ENCODE measurements at regions not wholly inside any gene's neighbourhood (a gene's known extent, or its start where the extent isn't known, plus 50 kb on each side); places are given as distances from the start of the nearest gene placed in this dataset.

DNA sequence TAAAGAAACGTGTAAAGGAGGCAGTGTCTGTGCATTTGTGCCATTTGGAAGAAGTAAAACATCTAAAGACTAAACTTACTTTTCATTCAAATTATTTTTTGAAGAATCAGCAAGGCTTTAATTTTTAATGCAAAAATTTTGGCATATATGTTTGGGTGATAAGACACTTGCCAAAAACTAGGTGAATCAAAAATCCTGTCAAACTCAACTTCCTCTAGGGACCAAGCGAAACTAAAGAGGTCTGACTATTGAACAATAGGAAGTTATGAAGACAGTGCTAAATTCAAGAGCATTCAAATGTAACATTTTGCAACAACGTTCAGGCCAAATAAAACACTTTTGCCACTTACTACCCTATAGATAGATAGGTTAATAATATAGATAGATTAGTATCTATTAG lies 306.1 kb downstream of the NOL4 start:
- CTCF ChIA-PET = interaction anchor here (1.4 kb wide), 1 partner anchor 11 kb away, joined by 4 read pairs; no protein-coding TSS in a partner anchor
- POLR2A ChIA-PET = no interaction called here
- DNase-seq (ENCODE audit: extremely low spot score) = no peak
- TF ChIP-seq, protein P1, sequence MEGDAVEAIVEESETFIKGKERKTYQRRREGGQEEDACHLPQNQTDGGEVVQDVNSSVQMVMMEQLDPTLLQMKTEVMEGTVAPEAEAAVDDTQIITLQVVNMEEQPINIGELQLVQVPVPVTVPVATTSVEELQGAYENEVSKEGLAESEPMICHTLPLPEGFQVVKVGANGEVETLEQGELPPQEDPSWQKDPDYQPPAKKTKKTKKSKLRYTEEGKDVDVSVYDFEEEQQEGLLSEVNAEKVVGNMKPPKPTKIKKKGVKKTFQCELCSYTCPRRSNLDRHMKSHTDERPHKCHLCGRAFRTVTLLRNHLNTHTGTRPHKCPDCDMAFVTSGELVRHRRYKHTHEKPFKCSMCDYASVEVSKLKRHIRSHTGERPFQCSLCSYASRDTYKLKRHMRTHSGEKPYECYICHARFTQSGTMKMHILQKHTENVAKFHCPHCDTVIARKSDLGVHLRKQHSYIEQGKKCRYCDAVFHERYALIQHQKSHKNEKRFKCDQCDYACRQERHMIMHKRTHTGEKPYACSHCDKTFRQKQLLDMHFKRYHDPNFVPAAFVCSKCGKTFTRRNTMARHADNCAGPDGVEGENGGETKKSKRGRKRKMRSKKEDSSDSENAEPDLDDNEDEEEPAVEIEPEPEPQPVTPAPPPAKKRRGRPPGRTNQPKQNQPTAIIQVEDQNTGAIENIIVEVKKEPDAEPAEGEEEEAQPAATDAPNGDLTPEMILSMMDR (IDR thresholded peaks at IDR 0.05; ENCODE audit: control extremely low read depth, extremely low read depth, low read depth, missing control alignments) = no peak

DNA sequence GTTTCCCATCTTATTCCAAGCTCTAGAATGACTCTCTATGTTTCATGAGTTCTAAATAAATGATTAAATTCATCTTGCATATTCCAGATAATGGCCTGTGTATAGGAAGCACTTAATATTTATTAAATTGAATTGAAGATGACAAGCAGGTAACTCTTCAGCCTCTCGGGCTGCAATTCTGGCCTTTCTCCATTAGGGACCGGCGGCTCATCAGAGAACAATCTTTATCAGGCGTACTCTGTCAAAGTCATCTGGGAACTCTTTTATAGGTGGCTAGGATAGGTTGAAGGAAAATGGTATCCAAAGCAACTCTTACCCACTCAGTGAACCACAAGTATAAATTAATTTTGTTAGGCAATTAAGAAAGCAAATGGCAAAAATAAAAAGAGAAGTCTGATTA lies 308.5 kb downstream of the NOL4 start:
- DNase-seq (ENCODE audit: extremely low spot score) = no peak
- POLR2A ChIA-PET = no interaction called here
- CTCF ChIA-PET = no interaction called here
- TF ChIP-seq, protein P1 (IDR thresholded peaks at IDR 0.05; ENCODE audit: control extremely low read depth, extremely low read depth, low read depth, missing control alignments) = no peak

DNA sequence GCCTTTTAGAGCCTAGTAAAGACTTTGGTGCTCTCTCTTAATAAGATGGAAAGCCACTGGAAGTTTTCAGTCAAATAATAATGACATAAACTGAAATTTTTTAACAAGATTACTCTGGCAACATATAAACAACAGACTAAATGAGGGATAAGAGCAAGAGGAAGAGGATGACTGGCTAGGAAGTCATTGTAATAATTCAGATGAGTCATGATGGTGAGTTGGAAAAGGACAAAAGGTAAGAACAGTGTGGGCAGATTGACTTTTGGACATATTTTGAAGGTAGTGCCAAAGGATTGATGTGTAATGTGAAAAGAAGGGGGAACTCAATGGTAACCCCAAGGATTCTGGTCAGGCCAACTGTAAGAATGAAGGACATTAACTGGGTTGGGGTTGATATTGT lies 310.3 kb downstream of the NOL4 start:
- no peak for DNase-seq (ENCODE audit: extremely low spot score)
- ChIA-PET POLR2A (no interaction called here), CTCF (no interaction called here)
- TF ChIP-seq, protein P1 (IDR thresholded peaks at IDR 0.05; ENCODE audit: control extremely low read depth, extremely low read depth, low read depth, missing control alignments) = no peak

DNA sequence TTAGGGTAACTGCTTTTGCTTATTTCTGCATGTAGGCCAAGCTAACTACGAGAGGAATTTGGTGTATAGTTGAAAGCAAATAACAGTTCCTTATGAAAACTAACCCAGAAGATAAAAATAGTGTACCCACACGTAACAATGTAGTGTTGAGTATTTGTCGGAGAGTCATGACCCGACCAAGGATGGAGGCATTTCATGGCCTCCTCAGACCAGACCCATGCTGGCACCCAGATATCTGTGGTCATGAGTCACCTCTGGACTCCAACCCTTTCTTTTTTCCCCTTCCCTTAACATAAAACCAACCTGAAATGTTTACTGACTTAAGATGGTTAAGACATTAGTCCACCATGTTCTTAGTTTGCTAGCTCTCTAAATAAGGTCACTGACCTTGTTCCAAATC lies 318.7 kb downstream of the NOL4 start:
- ChIA-PET CTCF (no interaction called here), POLR2A (no interaction called here)
- no peak for DNase-seq (ENCODE audit: extremely low spot score)
- TF ChIP-seq, protein P1 (IDR thresholded peaks at IDR 0.05; ENCODE audit: control extremely low read depth, extremely low read depth, low read depth, missing control alignments) = no peak

DNA sequence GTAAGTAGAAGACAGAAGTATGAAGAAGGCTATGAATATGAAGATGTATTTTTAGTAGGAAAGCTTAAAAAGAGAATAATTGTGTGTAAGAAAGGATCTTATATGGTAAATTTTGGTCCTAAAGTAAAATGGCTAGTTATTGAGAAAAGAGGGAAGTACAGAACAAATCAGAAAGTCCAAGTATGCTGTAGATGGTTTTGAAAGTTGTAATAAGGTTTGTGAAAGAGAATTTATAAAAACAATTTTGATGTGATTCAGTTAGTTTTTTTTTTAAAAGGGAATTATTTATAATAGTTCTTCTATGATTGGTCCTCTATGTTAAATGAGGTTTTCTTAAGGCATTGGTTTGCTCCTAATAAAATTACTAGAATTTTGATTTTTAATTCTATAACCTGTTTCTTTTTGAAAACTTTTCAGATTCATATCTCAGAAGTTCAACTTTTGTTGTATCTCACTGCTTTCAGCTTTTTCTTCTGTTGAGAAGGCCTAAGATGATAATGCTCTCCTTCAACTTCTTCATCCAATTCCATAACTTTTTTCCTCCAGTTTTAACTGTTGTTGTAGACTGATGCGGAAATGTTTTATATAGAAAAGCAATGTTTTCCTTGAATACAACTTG lies 322.7 kb downstream of the NOL4 start:
- POLR2A ChIA-PET = no interaction called here
- TF ChIP-seq, protein P1 (IDR thresholded peaks at IDR 0.05; ENCODE audit: control extremely low read depth, extremely low read depth, low read depth, missing control alignments) = no peak
- CTCF ChIA-PET = no interaction called here
- DNase-seq (ENCODE audit: extremely low spot score) = no peak

DNA sequence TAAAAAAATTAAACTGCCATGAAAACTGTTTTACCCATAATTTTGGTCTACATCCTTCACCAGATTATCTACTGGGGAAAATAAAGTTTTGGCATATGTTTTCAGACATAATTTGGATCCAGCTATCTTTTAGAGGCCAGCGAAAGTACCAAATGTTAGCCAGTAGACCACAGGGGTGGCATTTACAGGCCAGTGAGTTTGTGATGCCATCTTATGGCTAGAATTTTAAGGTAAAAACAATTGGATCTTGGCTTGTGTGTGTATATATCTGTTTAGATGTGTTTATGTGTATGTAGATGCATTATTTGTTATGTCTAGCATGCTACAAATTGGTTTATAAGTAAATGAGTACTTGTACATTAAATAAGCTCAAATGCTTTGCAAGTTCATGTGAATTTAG lies 322.6 kb downstream of the ASXL3 start:
- TF ChIP-seq, protein P1 (IDR thresholded peaks at IDR 0.05; ENCODE audit: control extremely low read depth, extremely low read depth, low read depth, missing control alignments) = no peak
- no peak for DNase-seq (ENCODE audit: extremely low spot score)
- POLR2A ChIA-PET = no interaction called here
- CTCF ChIA-PET = no interaction called here

DNA sequence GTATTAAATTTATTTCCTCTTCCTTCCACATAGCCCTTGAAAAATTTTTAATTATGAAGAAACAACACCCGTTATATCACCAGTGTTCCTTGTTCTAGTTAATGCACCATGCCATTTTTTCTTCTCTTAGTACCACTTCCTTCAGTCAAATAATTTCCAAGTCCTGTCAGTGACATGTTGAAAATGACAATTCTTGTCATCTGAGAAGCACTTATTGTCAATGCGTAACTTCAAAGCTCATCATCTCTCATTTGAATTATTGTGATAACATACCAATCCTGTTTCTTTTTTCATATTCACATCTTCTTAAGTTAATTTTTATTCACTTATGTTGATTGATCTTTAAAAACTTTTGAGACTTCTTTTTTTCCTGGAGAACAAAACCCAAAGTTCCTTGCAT lies 320.4 kb downstream of the ASXL3 start:
- POLR2A ChIA-PET = no interaction called here
- DNase-seq (ENCODE audit: extremely low spot score) = no peak
- TF ChIP-seq, protein P1 (IDR thresholded peaks at IDR 0.05; ENCODE audit: control extremely low read depth, extremely low read depth, low read depth, missing control alignments) = no peak
- CTCF ChIA-PET = no interaction called here

Data from GM10248 (cell line).